ENCODE measurements at regions not wholly inside any gene's neighbourhood (a gene's known extent, or its start where the extent isn't known, plus 50 kb on each side); places are given as distances from the start of the nearest gene placed in this dataset.

- TF ChIP-seq, protein P1, sequence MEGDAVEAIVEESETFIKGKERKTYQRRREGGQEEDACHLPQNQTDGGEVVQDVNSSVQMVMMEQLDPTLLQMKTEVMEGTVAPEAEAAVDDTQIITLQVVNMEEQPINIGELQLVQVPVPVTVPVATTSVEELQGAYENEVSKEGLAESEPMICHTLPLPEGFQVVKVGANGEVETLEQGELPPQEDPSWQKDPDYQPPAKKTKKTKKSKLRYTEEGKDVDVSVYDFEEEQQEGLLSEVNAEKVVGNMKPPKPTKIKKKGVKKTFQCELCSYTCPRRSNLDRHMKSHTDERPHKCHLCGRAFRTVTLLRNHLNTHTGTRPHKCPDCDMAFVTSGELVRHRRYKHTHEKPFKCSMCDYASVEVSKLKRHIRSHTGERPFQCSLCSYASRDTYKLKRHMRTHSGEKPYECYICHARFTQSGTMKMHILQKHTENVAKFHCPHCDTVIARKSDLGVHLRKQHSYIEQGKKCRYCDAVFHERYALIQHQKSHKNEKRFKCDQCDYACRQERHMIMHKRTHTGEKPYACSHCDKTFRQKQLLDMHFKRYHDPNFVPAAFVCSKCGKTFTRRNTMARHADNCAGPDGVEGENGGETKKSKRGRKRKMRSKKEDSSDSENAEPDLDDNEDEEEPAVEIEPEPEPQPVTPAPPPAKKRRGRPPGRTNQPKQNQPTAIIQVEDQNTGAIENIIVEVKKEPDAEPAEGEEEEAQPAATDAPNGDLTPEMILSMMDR (IDR thresholded peaks at IDR 0.05): no peak
- no peak for TF ChIP-seq POLR2A (IDR thresholded peaks at IDR 0.05)
Measured at GRCh38 chr5:152188251-152188650, 216.8 kb downstream of the NMUR2 start.

All from right lobe of liver (tissue), 4 donors.